Activated CD8-positive, alpha-beta memory T cell treated with anti-CD3 and anti-CD28 coated beads for 4 hours (primary cell): ENCODE measurements at regions not wholly inside any gene's neighbourhood (a gene's known extent, or its start where the extent isn't known, plus 50 kb on each side); places are given as distances from the start of the nearest gene placed in this dataset.

ENCODE experiments used
- DNase-seq, 2 donors: peaks; one replicate each; pipeline ENCODE4 v3.0.0-alpha.2; 2020; ENCODE audit warnings: low read depth in 2 of 2

- DNase-seq: no peak
These were observed 409.6 kb downstream of the FBXO15 start for GRCh38 chr18:73737990-73738389.

- no peak for DNase-seq
These were observed 411.8 kb downstream of the FBXO15 start for GRCh38 chr18:73735836-73736235.

- no peak for DNase-seq
These were observed 413.8 kb downstream of the FBXO15 start for GRCh38 chr18:73733806-73734314.

DNA sequence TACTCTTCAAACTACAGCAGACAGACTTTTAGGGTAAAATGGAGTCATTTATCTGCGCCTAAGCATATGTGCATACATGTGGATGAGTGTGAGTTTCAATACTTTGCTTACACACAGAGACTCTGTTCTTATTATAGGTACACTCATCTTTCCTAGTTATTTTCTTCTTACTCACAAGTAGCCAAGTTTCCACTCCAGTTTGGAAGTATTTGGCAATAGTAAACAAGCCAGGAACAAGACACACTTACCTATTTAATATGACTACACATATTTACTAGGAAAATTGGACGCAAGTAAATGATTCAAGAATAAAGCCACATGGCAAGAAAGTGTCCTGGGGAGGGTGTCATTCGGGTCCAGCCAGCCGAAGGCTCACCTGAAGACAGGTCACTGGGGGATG lies 414.3 kb downstream of the FBXO15 start:
- no peak for DNase-seq

DNA sequence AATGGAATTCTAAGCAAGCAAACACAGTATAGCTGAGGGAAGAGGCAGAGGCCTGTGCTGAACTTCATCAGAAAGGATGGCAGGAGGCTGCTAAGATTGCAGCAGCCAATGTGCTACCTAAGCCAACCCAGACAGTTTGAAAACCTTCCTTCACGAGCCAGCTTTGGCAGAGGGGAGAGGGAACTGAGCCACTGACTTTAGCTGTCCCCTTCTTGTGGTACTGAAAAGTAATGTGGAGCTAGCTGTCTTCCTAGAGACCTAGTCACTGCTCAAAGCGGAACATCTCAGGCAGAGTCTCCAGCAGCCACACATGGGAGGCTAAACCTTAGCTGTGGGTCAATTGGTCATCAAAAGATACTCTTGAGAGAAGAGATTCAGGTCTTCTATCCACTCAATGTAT lies 419.0 kb downstream of the FBXO15 start:
- no peak for DNase-seq

- no peak for DNase-seq
These were observed 422.7 kb downstream of the FBXO15 start for GRCh38 chr18:73724958-73725357.

DNA sequence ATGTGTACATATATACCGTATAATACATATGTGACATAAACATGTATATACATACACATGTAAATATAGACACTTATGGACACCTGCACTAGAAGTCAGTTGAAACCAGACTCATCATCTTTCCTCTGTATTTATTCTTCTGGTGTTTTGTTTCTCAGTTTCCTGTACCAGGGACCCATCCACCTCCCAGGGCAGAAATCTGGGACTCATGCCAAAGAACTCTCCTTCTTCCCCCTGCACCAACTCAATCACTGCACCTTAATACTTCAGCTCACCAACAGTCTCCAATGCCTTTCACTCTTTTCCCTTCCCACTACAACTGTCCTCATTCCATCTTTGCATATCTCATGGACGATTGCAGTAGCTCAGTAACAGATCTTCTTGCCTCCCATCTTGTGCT lies 428.0 kb downstream of the FBXO15 start:
- no peak for DNase-seq

GRCh38 chr18:73717570-73717969 lies 430.1 kb downstream of the FBXO15 start:
- DNase-seq: no peak

DNA sequence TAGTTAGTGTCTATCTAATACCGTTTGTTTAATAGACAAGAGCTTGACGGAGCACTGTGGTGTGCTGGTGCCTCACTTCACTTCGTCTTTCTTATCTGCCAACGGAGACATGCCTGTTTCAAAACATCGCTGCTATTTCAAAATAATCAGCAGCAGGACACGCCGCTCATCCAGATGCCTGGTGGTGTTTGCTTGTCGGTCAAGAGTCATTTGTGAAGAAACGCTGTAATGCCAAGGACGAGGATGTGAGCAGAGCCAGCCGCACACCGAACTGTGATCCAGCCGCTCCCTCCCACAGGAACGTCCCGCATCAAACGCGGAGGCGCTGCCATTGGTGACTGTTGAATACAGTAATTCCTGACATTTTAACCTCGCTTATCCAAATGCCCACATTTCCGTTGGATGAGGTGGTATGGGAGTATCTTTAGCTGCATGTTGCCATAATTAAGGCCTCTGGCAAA lies 432.4 kb downstream of the FBXO15 start:
- DNase-seq: no peak

DNA sequence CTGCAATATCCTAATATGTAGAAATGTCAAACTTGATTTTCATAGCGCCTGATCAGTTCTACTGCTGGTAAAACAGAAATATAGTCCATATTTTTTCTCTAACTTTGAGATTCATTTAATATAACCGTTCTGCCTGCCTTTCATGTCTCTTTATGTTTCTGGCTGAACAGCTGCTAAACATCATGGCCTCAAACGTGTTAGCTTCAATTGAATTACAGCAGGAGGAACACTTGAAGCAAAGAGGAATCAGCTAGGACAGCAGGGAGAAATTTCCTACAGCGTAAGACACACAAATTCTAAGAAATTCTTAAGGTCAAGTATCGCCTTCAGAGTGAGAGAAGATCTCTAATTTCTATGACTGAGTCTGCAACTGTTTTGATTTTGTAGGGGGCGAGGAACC lies 433.2 kb downstream of the FBXO15 start:
- DNase-seq: no peak

DNA sequence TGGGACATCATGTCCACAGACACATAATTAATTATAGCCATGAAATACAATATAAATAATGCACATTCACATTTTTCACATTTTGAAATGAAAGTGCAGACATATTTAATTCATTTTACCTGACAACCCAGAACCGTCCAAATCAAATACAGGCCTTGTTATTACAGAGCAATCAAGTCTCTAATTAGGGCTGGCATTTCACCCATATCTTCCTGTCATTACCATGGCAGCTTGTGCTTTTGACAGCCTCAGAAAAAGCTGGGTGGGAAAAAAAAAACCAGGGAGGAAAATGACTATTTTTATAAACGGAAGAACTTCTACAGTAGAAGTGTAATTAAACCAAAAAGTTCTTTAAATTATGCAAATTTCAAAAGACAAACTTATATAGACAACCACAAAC lies 436.4 kb downstream of the FBXO15 start:
- no peak for DNase-seq

DNA sequence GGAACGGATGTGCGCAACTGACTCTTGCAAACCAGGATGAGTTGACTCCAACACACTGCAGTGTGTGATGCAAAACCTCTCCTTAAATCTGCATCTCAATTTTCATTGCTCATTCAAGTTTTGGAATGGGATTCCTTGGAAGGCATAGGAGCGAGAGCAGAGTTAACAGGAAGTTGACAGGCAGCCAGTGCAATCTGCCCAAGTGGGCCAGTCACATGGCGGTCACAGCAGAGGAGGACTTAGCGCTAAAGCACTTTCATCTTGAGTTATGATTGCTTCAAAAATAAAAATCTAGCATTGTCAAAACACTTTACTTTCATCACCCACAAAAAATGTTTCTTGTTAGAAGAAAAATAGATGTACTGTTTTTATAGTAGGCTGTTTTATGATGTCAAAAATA lies 439.0 kb downstream of the FBXO15 start:
- no peak for DNase-seq

DNA sequence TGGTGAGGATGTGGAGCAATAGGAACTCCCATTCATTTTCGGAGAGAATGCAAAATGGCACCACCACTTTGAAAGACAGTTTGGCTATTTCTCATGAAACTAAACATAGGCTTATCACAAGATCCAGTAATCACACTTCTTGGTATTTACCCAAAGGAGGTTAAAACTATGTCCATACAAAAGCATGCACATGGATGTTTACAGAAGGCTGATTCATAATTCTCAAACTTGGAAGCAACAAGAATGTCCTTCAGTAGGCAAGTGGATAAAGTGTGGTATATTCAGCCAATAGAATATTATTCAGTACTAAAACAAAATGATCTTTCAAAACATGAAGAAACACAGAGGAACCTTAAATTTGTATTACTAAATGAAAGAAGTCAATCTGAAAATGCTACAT lies 440.6 kb downstream of the FBXO15 start:
- no peak for DNase-seq

GRCh38 chr18:73697353-73697752 lies 450.3 kb downstream of the FBXO15 start:
- DNase-seq: no peak

- DNase-seq: no peak
These were observed 450.9 kb downstream of the FBXO15 start for GRCh38 chr18:73696698-73697097.

DNA sequence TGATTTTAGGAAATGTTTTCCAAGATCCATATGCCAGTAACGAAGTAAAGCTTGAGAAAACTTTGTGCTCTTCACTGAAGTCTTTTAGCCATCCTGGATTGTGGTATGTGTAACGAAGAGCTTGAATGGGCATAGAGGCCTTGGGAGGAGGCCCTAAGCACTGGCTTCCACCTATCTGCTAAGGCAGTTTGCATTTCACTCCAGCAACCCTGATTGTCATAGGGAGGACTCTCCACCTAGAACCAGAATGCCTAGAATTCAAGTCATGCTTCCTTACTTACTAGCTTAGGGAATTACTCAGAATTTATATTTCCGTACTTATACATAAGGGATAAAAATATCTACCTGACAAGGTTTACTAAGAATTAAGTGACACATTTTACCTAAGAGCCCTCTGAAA lies 451.5 kb downstream of the FBXO15 start:
- no peak for DNase-seq

GRCh38 chr18:73693091-73693490 lies 454.5 kb downstream of the FBXO15 start:
- DNase-seq: no peak

GRCh38 chr18:73691624-73692023 lies 456.0 kb downstream of the FBXO15 start:
- DNase-seq: no peak

GRCh38 chr18:73691118-73691517 lies 456.5 kb downstream of the FBXO15 start:
- no peak for DNase-seq

- DNase-seq: no peak
These were observed 457.4 kb downstream of the FBXO15 start for GRCh38 chr18:73690222-73690621.

DNA sequence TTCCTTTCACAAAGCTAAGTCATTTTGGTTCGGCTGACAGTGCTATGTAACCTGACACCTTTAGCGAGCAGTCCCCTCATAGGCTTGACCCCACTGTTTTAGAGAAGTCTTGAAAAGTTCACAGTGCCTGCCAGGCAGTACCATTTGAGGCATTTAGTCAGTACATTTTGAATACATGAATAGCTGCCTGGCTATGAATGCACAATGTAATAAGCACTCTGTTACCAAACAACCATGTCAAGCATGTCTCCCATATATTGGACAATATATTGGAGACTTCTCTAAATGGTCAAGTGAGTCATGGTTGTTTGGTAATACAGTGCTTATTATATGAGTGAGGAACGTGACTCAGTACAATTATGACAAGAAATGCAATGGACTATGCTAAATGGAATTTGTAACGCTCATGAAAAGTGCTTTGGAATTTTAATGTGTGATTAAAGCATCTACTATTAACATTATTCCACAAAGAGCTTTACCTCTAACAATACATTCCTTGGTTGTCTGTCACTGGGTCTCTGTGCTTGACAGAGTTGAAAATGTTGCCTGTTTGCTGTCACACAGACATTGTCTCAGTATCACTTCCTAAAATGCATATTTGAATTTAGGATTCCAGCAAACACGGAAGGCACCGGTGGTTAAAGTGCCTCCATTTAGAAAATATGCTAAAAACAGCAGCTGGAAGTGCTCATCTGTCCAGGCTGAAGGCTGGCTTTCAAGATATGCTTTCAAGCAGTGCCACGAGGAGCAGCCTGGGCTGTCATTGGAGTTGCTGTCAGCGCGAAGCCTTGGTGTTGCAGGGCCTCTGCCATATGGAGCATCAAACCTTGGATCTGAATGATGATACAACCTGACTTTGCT lies 458.6 kb downstream of the FBXO15 start:
- DNase-seq: no peak

- DNase-seq: no peak
These were observed 459.5 kb downstream of the FBXO15 start for GRCh38 chr18:73688161-73688560.

- DNase-seq: no peak
These were observed 463.0 kb downstream of the FBXO15 start for GRCh38 chr18:73684647-73685046.
